H9 (cell line): ENCODE measurements at regions not wholly inside any gene's neighbourhood (a gene's known extent, or its start where the extent isn't known, plus 50 kb on each side); places are given as distances from the start of the nearest gene placed in this dataset.

Source experiments
- DNase-seq: peaks from one replicate; pipeline ENCODE4 v3.0.0-alpha.2; 2017
- H2AFZ ChIP-seq: one replicate; pipeline ENCODE4 v1.6.1; 2013; ENCODE audit warnings: mild to moderate bottlenecking, low read length, control low read depth, moderate library complexity
- H2AK5ac ChIP-seq: 2 replicates; pipeline ENCODE4 v1.6.1; 2013; ENCODE audit warnings: low read length, control low read depth, mixed read lengths; ENCODE audit not compliant: insufficient read length
- H2BK120ac ChIP-seq: one replicate; pipeline ENCODE4 v1.6.1; 2013; ENCODE audit warnings: low read depth, mild to moderate bottlenecking, low read length, control low read depth, inconsistent platforms; ENCODE audit not compliant: poor library complexity, severe bottlenecking
- H2BK12ac ChIP-seq: 2 replicates; pipeline ENCODE4 v1.6.1; 2013; ENCODE audit warnings: low read length, control low read depth, mixed read lengths, low read depth; ENCODE audit not compliant: insufficient read length
- H2BK15ac ChIP-seq: 2 replicates; pipeline ENCODE4 v1.6.1; 2013; ENCODE audit warnings: low read depth, low read length, control low read depth
- H2BK20ac ChIP-seq: one replicate; pipeline ENCODE4 v1.6.1; 2013; ENCODE audit warnings: low read depth, mild to moderate bottlenecking, low read length, control low read depth, inconsistent platforms; ENCODE audit not compliant: poor library complexity, severe bottlenecking
- H2BK5ac ChIP-seq: 2 replicates; pipeline ENCODE4 v1.6.1; 2013; ENCODE audit warnings: low read length, control low read depth, mixed read lengths; ENCODE audit not compliant: insufficient read length
- H3K14ac ChIP-seq: 2 replicates; pipeline ENCODE4 v1.6.1; 2013; ENCODE audit warnings: low read length, control low read depth; ENCODE audit not compliant: insufficient read depth
- H3K18ac ChIP-seq: 2 replicates; pipeline ENCODE4 v1.6.1; 2013; ENCODE audit warnings: low read depth, mild to moderate bottlenecking, mixed read lengths, low read length, control low read depth; ENCODE audit not compliant: insufficient read length
- H3K23ac ChIP-seq: 2 replicates; pipeline ENCODE4 v1.6.1; 2013; ENCODE audit warnings: low read length, control low read depth, mixed read lengths, low read depth; ENCODE audit not compliant: insufficient read length
- H3K23me2 ChIP-seq: 2 replicates; pipeline ENCODE4 v1.6.1; 2013; ENCODE audit warnings: low read depth, mild to moderate bottlenecking, mixed read lengths, low read length, control low read depth; ENCODE audit not compliant: insufficient read length, poor library complexity, severe bottlenecking
- H3K27ac ChIP-seq: 2 replicates; pipeline ENCODE4 v1.5.1; 2013; ENCODE audit warnings: low read length, control low read depth, mixed read lengths, low read depth; ENCODE audit not compliant: insufficient read length
- H3K27me3 ChIP-seq: 2 replicates; pipeline ENCODE4 v1.6.1; 2013; ENCODE audit warnings: low read length, control low read depth, inconsistent platforms; ENCODE audit not compliant: insufficient read depth
- H3K4ac ChIP-seq: 2 replicates; pipeline ENCODE4 v1.6.1; 2013; ENCODE audit warnings: low read depth, mild to moderate bottlenecking, control low read depth, inconsistent platforms, low read length, moderate library complexity
- H3K4me1 ChIP-seq: 2 replicates; pipeline ENCODE4 v1.6.1; 2013; ENCODE audit warnings: low read length, control low read depth, inconsistent platforms; ENCODE audit not compliant: insufficient read depth
- H3K4me2 ChIP-seq: 2 replicates; pipeline ENCODE4 v1.6.1; 2013; ENCODE audit warnings: low read length, control low read depth, mixed read lengths; ENCODE audit not compliant: insufficient read length, insufficient read depth
- H3K56ac ChIP-seq: 2 replicates; pipeline ENCODE4 v1.6.1; 2013; ENCODE audit warnings: low read depth, mild to moderate bottlenecking, mixed read lengths, low read length, control low read depth; ENCODE audit not compliant: insufficient read length
- H3K79me1 ChIP-seq: 2 replicates; pipeline ENCODE4 v1.6.1; 2013; ENCODE audit warnings: low read depth, mild to moderate bottlenecking, moderate library complexity, low read length, control low read depth, inconsistent platforms; ENCODE audit not compliant: insufficient read depth, poor library complexity, severe bottlenecking
- H3K79me2 ChIP-seq: 2 replicates; pipeline ENCODE4 v1.6.1; 2013; ENCODE audit warnings: low read length, control low read depth, inconsistent platforms; ENCODE audit not compliant: insufficient read depth
- H3K9ac ChIP-seq: 2 replicates; pipeline ENCODE4 v1.6.1; 2013; ENCODE audit warnings: low read length, control low read depth, mixed read lengths; ENCODE audit not compliant: insufficient read length; ENCODE audit errors: extremely low read depth
- H3K9me3 ChIP-seq: one replicate; pipeline ENCODE4 v1.6.1; 2013; ENCODE audit warnings: low read depth, low read length, inconsistent platforms; ENCODE audit not compliant: control insufficient read depth
- H3T11ph ChIP-seq: one replicate; pipeline ENCODE4 v1.6.1; 2013; ENCODE audit warnings: mild to moderate bottlenecking, low read length, control low read depth, inconsistent platforms
- H4K20me1 ChIP-seq: one replicate; pipeline ENCODE4 v1.6.1; 2013; ENCODE audit not compliant: control insufficient read depth, insufficient read length, insufficient read depth
- H4K5ac ChIP-seq: 2 replicates; pipeline ENCODE4 v1.6.1; 2013; ENCODE audit warnings: low read depth, mild to moderate bottlenecking, mixed read lengths, low read length, control low read depth; ENCODE audit not compliant: insufficient read length
- H4K8ac ChIP-seq: replicated peaks from 2 replicates; pipeline ENCODE4 v1.6.1; 2013; ENCODE audit warnings: low read length, control low read depth, mixed read lengths, low read depth; ENCODE audit not compliant: insufficient read length
- H4K91ac ChIP-seq: 2 replicates; pipeline ENCODE4 v1.6.1; 2013; ENCODE audit warnings: low read depth, mild to moderate bottlenecking, moderate library complexity, mixed read lengths, low read length, control low read depth; ENCODE audit not compliant: insufficient read length
- H3K27ac Mint-ChIP-seq, 3 experiments: 2 replicates in 2 of 3; 3 replicates in 1 of 3; pipeline ENCODE4 v1.8.0; 2020 to 2021; ENCODE audit warnings: mixed read lengths in 3 of 3, mild to moderate bottlenecking in 1 of 3, moderate library complexity in 1 of 3
- H3K27me3 Mint-ChIP-seq: 2 replicates; pipeline ENCODE4 v1.8.0; 2021; ENCODE audit warnings: low read depth, mild to moderate bottlenecking, moderate library complexity, mixed read lengths
- H3K36me3 Mint-ChIP-seq, 3 experiments: 2 replicates in 2 of 3; 3 replicates in 1 of 3; pipeline ENCODE4 v1.8.0; 2020 to 2021; ENCODE audit warnings: low read depth in 3 of 3, mixed read lengths in 3 of 3; ENCODE audit not compliant: insufficient read depth in 1 of 3
- H3K4me1 Mint-ChIP-seq, 2 experiments: 2 replicates each; pipeline ENCODE4 v1.8.0; 2020; ENCODE audit warnings: mixed read lengths in 2 of 2
- H3K4me3 Mint-ChIP-seq, 2 experiments: 2 replicates in 1 of 2; 3 replicates in 1 of 2; pipeline ENCODE4 v1.8.0; 2020 to 2021; ENCODE audit warnings: mild to moderate bottlenecking in 2 of 2, mixed read lengths in 2 of 2, moderate library complexity in 1 of 2
- H3K9me3 Mint-ChIP-seq, 2 experiments: 2 replicates in 1 of 2; 3 replicates in 1 of 2; pipeline ENCODE4 v1.8.0; 2020; ENCODE audit warnings: mild to moderate bottlenecking in 2 of 2, mixed read lengths in 2 of 2, moderate library complexity in 1 of 2
- WGBS: extraction: QIAGEN DNeasy Blood & Tissue Kit; methylation state at CpG from one replicate; pipeline ENCODE4 v1.1.7; 2013; ENCODE audit warnings: missing lambda C conversion rate, low lambda C conversion rate, mixed read lengths; ENCODE audit not compliant: insufficient read length; ENCODE audit errors: extremely low coverage; 5-methylcytosine and 5-hydroxymethylcytosine counted together
- TF ChIP-seq, protein P1 (sequence below): fragments of 200-600 bp; sonication (generic); conservative IDR thresholded peaks from 3 replicates; pipeline ENCODE4 v1.8.0; 2021; ENCODE audit warnings: antibody characterized with exemption, mild to moderate bottlenecking

DNA sequence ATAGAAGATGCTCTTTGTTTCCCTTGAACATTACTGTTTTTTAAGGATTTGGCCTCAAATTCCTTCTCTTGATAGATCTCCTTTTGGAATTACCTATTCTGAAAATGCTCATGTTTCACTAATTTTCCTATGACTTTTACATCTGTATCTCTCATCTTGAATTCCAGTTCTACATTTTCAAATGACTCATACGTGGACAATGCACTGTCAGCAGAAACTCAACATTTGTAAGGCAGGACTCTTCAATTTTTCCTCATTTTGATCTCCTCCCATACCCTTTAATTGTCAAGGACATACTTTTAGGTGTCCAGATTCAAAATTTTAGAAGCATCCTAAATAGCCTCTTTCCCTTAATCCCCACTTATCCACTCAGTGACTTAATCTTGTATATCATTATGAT lies 341.0 kb upstream of the RASGRP1 start:
- Histone ChIP-seq H2BK20ac (no peak overlapping the region), H3K23ac (no peak overlapping the region), H3K14ac (no peak overlapping the region), H3K23me2 (no peaks in the 10 kb centered on the region), H3K79me1 (no peaks in the 10 kb centered on the region), H3K4ac (no peak overlapping the region), H4K5ac (no peak overlapping the region), H2AK5ac (no peak overlapping the region), H2BK5ac (no peak overlapping the region), H4K91ac (no peak overlapping the region), H2BK15ac (no peak overlapping the region), H3K56ac (no peak overlapping the region), H3K79me2 (no peaks in the 10 kb centered on the region), H2AFZ (no peak overlapping the region), H3K4me2 (no peak overlapping the region), H3K4me1 (no peaks in the 10 kb centered on the region), H3K27ac (no peak overlapping the region), H3K18ac (no peak overlapping the region), H3T11ph (no peak overlapping the region), H3K9ac (no peak overlapping the region), H4K8ac (no peak overlapping the region), H3K27me3 (no peaks in the 10 kb centered on the region), H2BK12ac (no peak overlapping the region), H3K9me3 (no peaks in the 10 kb centered on the region), H2BK120ac (no peak overlapping the region), H4K20me1 (no peaks in the 10 kb centered on the region)
- Mint-ChIP-seq H3K4me1 (peaks cover 23 to 30% of the 10 kb centered on the region in 2 experiments), H3K4me3 (no peak overlapping the region), H3K27me3 (no peaks in the 10 kb centered on the region), H3K36me3 (peaks cover 0 to 11% (median 2%) of the 10 kb centered on the region in 3 experiments; a peak in 5 of 7 replicates), H3K27ac (no peak overlapping the region), H3K9me3 (peaks cover 12 to 16% of the 10 kb centered on the region in 2 experiments)
- DNase-seq = no peak
- WGBS = no CpG with 5 or more reads among the region's 1 CpG
- TF ChIP-seq, protein P1, sequence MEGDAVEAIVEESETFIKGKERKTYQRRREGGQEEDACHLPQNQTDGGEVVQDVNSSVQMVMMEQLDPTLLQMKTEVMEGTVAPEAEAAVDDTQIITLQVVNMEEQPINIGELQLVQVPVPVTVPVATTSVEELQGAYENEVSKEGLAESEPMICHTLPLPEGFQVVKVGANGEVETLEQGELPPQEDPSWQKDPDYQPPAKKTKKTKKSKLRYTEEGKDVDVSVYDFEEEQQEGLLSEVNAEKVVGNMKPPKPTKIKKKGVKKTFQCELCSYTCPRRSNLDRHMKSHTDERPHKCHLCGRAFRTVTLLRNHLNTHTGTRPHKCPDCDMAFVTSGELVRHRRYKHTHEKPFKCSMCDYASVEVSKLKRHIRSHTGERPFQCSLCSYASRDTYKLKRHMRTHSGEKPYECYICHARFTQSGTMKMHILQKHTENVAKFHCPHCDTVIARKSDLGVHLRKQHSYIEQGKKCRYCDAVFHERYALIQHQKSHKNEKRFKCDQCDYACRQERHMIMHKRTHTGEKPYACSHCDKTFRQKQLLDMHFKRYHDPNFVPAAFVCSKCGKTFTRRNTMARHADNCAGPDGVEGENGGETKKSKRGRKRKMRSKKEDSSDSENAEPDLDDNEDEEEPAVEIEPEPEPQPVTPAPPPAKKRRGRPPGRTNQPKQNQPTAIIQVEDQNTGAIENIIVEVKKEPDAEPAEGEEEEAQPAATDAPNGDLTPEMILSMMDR = no peak
